Erythroblast (primary cell): ENCODE measurements at regions not wholly inside any gene's neighbourhood (a gene's known extent, or its start where the extent isn't known, plus 50 kb on each side); places are given as distances from the start of the nearest gene placed in this dataset.

Experiments
- GATA1 ChIP-seq: IDR thresholded peaks from 2 replicates; pipeline ENCODE4 v1.6.1; 2011; ENCODE audit warnings: low read depth, mild to moderate bottlenecking, control low read depth, low read length, moderate library complexity
- POLR2A ChIP-seq: IDR thresholded peaks from 2 replicates; pipeline ENCODE4 v1.6.1; 2011; ENCODE audit warnings: mild to moderate bottlenecking, low read length

DNA sequence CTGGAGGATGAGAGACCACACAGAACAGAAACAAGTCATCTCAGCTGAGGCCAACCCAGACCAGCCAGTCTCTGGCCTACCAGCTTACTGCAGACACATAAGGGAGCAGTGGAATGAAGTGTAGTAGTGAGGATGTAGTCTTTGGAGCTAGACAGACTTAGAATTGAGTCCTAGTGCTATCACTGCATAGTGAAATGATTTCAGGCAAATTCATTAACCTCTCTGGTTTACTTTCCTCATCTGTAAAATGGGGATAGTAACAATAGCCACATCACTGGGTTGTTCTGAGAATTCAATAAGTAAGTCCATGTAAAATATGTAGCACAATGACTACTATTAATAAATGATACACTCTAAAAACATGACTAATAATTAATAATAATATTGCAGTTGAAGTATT, 383.8 kb downstream of the DLEU7 start:
- TF ChIP-seq POLR2A (no peak), GATA1 (no peak)
